ENCODE measurements at regions not wholly inside any gene's neighbourhood (a gene's known extent, or its start where the extent isn't known, plus 50 kb on each side); places are given as distances from the start of the nearest gene placed in this dataset.

DNA sequence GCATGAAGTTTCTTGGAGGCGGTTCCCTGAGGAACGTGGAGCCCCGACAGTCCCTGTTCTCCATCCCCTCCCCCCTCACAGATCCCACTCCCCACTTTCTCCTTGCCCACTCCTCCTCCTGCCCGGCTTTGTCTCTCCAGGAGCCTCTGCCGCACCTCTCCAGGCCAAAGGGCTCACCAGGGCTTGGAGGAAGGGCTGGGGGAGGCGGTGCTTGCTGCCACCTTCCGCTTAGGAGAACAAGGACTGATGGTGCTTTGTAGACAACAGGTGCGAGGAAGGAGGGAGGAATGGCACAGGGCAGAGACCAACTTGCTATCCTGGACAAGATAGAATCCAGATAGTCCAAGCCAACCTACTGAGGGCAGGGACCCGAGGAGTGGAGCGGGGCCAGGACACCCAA, 103.5 kb upstream of the SMAD3 start:
- Histone ChIP-seq H4K20me1 (ENCODE audit: insufficient read depth) (no peaks in the 10 kb centered on the region), H3K36me3 (ENCODE audit: insufficient read depth) (no peaks in the 10 kb centered on the region), H3K79me2 (ENCODE audit: insufficient read depth, low read depth) (no peaks in the 10 kb centered on the region), H3K4me1 (ENCODE audit: low read depth, poor library complexity, severe bottlenecking) (no peaks in the 10 kb centered on the region), H2AFZ (ENCODE audit: low read depth) (no peak overlapping the region), H3K9ac (no peak overlapping the region), H3K4me2 (no peak overlapping the region), H3K27me3 (ENCODE audit: insufficient read depth, low read depth) (no peaks in the 10 kb centered on the region), H3K4me3 (IDR thresholded peaks at IDR 0.05; ENCODE audit: insufficient read depth, low read depth, low read length) (no peak overlapping the region), H3K27ac (no peak overlapping the region)
- TF ChIP-seq, protein P1, sequence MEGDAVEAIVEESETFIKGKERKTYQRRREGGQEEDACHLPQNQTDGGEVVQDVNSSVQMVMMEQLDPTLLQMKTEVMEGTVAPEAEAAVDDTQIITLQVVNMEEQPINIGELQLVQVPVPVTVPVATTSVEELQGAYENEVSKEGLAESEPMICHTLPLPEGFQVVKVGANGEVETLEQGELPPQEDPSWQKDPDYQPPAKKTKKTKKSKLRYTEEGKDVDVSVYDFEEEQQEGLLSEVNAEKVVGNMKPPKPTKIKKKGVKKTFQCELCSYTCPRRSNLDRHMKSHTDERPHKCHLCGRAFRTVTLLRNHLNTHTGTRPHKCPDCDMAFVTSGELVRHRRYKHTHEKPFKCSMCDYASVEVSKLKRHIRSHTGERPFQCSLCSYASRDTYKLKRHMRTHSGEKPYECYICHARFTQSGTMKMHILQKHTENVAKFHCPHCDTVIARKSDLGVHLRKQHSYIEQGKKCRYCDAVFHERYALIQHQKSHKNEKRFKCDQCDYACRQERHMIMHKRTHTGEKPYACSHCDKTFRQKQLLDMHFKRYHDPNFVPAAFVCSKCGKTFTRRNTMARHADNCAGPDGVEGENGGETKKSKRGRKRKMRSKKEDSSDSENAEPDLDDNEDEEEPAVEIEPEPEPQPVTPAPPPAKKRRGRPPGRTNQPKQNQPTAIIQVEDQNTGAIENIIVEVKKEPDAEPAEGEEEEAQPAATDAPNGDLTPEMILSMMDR (conservative IDR thresholded peaks at IDR 0.05; ENCODE audit: low read depth, low read length): no peak

DNA sequence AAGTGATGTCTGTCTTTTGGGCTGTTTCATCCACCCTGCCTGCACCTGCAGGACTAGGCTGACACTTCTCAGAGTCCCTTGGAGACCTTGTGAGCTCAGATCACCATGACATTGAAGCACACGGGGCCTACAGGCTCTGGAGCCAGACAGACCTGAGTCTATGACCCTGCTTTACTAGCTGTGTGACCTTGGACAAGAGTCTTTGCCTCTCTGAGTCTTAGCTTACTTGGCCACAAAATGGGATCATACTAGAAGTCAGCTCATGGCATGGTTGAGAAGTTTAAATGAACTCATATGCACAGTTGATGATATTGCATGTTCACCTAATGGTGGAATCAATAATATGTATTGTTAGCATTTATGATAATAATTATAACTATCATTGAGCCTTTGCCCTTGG, 102.9 kb upstream of the SMAD3 start:
- Histone ChIP-seq H3K4me1 (ENCODE audit: low read depth, poor library complexity, severe bottlenecking) (no peaks in the 10 kb centered on the region), H3K79me2 (ENCODE audit: insufficient read depth, low read depth) (no peaks in the 10 kb centered on the region), H3K27ac (no peak overlapping the region), H3K4me3 (IDR thresholded peaks at IDR 0.05; ENCODE audit: insufficient read depth, low read depth, low read length) (no peak overlapping the region), H3K36me3 (ENCODE audit: insufficient read depth) (no peaks in the 10 kb centered on the region), H3K4me2 (no peak overlapping the region), H4K20me1 (ENCODE audit: insufficient read depth) (no peaks in the 10 kb centered on the region), H3K27me3 (ENCODE audit: insufficient read depth, low read depth) (no peaks in the 10 kb centered on the region), H2AFZ (ENCODE audit: low read depth) (no peak overlapping the region), H3K9ac (no peak overlapping the region)
- TF ChIP-seq, protein P1 (conservative IDR thresholded peaks at IDR 0.05; ENCODE audit: low read depth, low read length): no peak

DNA sequence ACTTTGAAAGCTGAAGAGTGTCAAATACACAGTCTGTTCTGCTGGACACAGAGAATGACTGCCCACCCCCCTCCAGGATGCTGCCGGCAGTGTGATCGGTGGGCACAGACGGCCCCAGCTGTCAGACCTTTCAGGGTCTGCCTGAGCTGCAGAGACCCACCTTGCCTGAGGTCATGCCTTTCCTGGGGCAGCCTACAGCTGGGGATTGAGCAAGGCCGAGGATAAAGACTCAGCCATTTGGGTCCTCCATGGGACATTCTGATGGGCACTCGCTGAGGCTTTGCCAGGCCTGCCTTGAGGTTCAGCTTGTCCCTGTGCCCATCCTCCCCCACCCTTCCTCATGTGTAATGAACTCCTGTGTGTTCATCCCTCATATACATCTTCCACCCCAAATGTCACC, 102.3 kb upstream of the SMAD3 start:
- Histone ChIP-seq H3K36me3 (ENCODE audit: insufficient read depth) (no peaks in the 10 kb centered on the region), H3K27ac (no peak overlapping the region), H2AFZ (ENCODE audit: low read depth) (no peak overlapping the region), H3K27me3 (ENCODE audit: insufficient read depth, low read depth) (no peaks in the 10 kb centered on the region), H3K9ac (no peak overlapping the region), H3K4me1 (ENCODE audit: low read depth, poor library complexity, severe bottlenecking) (no peaks in the 10 kb centered on the region), H3K79me2 (ENCODE audit: insufficient read depth, low read depth) (no peaks in the 10 kb centered on the region), H4K20me1 (ENCODE audit: insufficient read depth) (no peaks in the 10 kb centered on the region), H3K4me3 (IDR thresholded peaks at IDR 0.05; ENCODE audit: insufficient read depth, low read depth, low read length) (no peak overlapping the region), H3K4me2 (no peak overlapping the region)
- TF ChIP-seq, protein P1 (conservative IDR thresholded peaks at IDR 0.05; ENCODE audit: low read depth, low read length): no peak

DNA sequence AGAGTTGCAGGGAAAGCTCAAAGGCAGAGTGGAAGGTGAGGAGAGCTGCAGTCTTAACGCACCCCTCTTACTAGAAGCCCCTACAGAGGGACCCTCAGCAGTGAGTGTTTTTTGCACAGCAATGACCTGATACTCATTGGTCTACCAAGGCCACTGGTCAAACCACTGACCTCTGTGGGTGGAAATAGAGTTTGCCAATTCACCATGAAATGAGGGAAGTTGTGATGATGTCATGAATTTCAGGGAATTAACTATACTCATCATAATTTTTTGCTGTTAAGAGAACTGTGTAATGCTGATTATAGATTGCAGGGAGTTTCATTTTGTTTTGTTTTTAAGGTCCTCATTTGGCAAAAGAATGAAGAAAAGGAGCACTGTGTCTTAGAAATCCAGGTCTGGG, 101.7 kb upstream of the SMAD3 start:
- no peak overlapping the region for H3K9ac ChIP-seq
- no peaks in the 10 kb centered on the region for H3K79me2 ChIP-seq (ENCODE audit: insufficient read depth, low read depth)
- no peaks in the 10 kb centered on the region for H3K4me1 ChIP-seq (ENCODE audit: low read depth, poor library complexity, severe bottlenecking)
- H3K4me3 ChIP-seq (IDR thresholded peaks at IDR 0.05; ENCODE audit: insufficient read depth, low read depth, low read length): no peak overlapping the region
- H3K27me3 ChIP-seq (ENCODE audit: insufficient read depth, low read depth): no peaks in the 10 kb centered on the region
- H3K27ac ChIP-seq: no peak overlapping the region
- H2AFZ ChIP-seq (ENCODE audit: low read depth): no peak overlapping the region
- no peaks in the 10 kb centered on the region for H4K20me1 ChIP-seq (ENCODE audit: insufficient read depth)
- no peaks in the 10 kb centered on the region for H3K36me3 ChIP-seq (ENCODE audit: insufficient read depth)
- H3K4me2 ChIP-seq: no peak overlapping the region
- TF ChIP-seq, protein P1 (conservative IDR thresholded peaks at IDR 0.05; ENCODE audit: low read depth, low read length): no peak
